GM12892 (cell line): ENCODE measurements at regions not wholly inside any gene's neighbourhood (a gene's known extent, or its start where the extent isn't known, plus 50 kb on each side); places are given as distances from the start of the nearest gene placed in this dataset.
"Not testable (repeated sequence)": the region's sequence is repeated elsewhere in the genome, so short reads cannot be mapped to it uniquely, and the experiment has no call there.

ENCODE experiments used
- DNase-seq: peaks from one replicate; pipeline ENCODE4 v3.0.0; 2011; ENCODE audit not compliant: insufficient read length
- FAIRE-seq: peaks from 2 replicates; lab custom pipeline; 2011; peaks lifted over from hg19 to GRCh38; lab: Jason Lieb, UNC
- POLR2A ChIP-seq: IDR thresholded peaks from 2 replicates; pipeline ENCODE4 v1.6.1; 2011; ENCODE audit warnings: low read depth, low read length, control low read depth
- POLR2AphosphoS5 ChIP-seq: IDR thresholded peaks from 2 replicates; pipeline ENCODE4 v1.6.1; 2011; ENCODE audit warnings: low read depth, low read length, control low read depth
- TAF1 ChIP-seq: IDR thresholded peaks from 2 replicates; pipeline ENCODE4 v1.6.1; 2011; ENCODE audit warnings: low read depth, mild to moderate bottlenecking, control low read depth, low read length, borderline replicate concordance

DNA sequence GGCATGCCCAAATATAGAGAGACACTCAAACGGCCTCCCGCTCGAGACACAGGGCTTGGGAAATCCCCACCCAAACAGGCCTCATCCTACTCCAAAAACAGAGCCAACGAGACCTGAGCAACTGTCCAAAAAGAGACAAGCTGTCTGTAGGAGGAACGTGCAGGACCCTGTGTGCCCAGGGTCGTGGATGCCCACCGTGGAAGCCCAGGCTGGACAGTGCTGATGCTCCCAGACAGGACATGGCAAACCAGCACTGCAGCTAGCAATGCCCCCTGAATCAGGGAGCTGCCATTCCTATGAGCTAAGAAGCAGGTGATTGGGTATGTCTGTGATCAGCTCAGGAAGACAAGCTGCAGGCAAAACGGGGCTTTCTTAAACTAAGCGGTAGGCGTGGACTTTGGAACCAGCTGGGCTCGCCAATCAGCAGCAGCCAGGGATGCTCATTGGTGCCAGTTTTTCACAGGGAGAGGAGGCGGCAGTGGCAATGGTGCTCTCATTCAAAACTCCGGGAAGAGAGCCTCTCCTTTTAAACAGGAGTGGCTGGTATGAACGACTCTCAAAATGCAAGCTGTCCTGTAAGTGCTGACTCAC is 113.1 kb upstream of the IRX2 start:
- TF ChIP-seq TAF1, result no peak
- TF ChIP-seq POLR2A, result no peak
- DNase-seq, result no peak
- FAIRE-seq, result no peak

GRCh38 chr5:2863675-2864433 is 112.4 kb upstream of the IRX2 start:
- DNase-seq, result no peak
- TF ChIP-seq POLR2A, result no peak
- TF ChIP-seq POLR2AphosphoS5, result no peak
- no peak for TF ChIP-seq TAF1
- no peak for FAIRE-seq

- DNase-seq (no peak), FAIRE-seq (no peak)
- TF ChIP-seq POLR2A, result no peak
- TF ChIP-seq TAF1, result no peak
- TF ChIP-seq POLR2AphosphoS5, result no peak
Measured at GRCh38 chr5:2863133-2863532, 111.7 kb upstream of the IRX2 start.

- FAIRE-seq, DNase-seq: not testable (repeated sequence)
Measured at GRCh38 chr5:2862176-2862575, 110.7 kb upstream of the IRX2 start.

DNA sequence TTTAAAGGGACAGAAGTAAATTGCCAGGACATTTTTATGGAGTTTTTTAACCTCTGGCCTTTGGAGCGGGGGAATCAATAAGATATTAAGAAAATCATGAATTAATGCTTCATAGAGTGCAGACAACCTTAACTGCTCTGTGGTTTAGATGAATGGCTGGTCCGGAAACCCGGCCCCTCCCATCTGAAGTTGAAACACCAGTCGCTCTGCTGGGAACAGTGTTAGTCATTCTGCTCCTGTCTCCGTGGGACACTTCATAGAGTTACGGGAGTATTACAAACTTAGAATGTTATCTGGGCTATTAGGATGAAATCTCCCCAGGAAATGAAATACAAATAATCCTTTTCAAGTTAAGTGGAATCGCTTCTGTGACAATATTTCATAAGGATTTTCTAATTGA is 110.1 kb upstream of the IRX2 start:
- no peak for TF ChIP-seq POLR2AphosphoS5
- no peak for TF ChIP-seq TAF1
- TF ChIP-seq POLR2A, result no peak
- no peak for DNase-seq
- no peak for FAIRE-seq

DNA sequence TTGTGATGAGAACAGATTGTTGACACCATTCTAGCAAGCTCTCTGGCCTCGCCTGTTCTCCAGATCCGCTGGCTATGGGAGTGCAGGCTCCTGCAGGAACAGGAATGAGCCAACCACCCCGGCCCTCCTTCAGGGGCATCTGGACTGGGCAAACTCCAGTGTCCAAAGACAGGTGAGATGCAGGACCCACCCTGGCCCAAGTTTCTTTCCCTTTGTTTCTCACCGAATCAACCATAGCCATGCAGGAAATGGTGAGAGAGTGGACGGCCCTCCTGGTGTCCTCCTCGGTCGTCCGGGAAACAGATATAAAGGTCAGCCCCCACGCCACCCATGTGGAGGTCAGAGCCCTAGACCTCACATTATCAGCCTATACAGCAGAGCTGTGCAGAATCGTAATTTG is 108.6 kb upstream of the IRX2 start:
- no peak for TF ChIP-seq TAF1
- TF ChIP-seq POLR2A, result no peak
- TF ChIP-seq POLR2AphosphoS5, result no peak
- FAIRE-seq, result no peak
- DNase-seq, result no peak

- no peak for DNase-seq
- no peak for FAIRE-seq
- TF ChIP-seq POLR2AphosphoS5 (no peak), POLR2A (no peak), TAF1 (no peak)
Measured at GRCh38 chr5:2857837-2858236, 106.4 kb upstream of the IRX2 start.

- DNase-seq (no peak), FAIRE-seq (no peak)
- TF ChIP-seq POLR2AphosphoS5 (no peak), POLR2A (no peak), TAF1 (no peak)
Measured at GRCh38 chr5:2856206-2856605, 104.7 kb upstream of the IRX2 start.

DNA sequence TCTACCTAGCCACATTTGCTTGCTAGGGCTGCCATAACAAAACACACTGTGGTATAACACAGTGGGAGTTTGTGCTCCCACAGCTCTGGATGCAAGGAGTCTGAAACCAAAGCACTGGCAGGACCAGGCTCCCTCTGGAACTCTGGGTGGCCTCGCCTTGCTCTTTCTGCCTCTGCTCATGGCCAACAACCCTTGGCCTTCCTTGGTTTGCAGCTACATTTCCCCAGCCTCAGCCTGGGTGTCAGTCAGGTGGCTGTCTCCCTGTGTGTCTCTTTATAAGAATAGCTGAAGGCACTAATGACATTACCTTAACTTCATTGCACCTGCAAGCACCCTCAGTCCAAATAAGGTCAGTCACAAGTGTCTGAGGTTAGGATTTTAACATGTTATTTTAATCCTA is 101.0 kb upstream of the IRX2 start:
- no peak for TF ChIP-seq POLR2A
- no peak for TF ChIP-seq TAF1
- no peak for TF ChIP-seq POLR2AphosphoS5
- DNase-seq, result no peak
- no peak for FAIRE-seq

DNA sequence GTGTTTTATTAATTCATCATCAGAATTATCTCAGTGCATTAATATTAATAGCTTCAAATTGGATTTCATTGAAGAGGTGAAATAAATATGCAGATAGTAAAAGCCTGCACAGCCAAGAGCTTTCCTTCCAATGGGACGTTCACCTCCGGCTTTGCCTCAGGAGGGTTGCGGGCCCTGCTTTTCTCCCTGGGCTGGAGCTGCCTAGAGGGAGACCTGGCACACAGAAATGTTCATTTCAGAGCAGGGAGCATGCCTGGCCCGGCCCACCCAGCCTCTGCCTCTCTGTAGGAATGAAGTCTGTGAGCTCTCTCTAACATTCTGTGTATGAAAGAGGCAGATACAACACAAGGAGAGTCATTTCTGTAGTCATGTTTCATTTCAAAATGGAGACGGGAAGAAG is 100.4 kb upstream of the IRX2 start:
- FAIRE-seq (no peak), DNase-seq (no peak)
- TF ChIP-seq POLR2AphosphoS5 (no peak), POLR2A (no peak), TAF1 (no peak)

DNA sequence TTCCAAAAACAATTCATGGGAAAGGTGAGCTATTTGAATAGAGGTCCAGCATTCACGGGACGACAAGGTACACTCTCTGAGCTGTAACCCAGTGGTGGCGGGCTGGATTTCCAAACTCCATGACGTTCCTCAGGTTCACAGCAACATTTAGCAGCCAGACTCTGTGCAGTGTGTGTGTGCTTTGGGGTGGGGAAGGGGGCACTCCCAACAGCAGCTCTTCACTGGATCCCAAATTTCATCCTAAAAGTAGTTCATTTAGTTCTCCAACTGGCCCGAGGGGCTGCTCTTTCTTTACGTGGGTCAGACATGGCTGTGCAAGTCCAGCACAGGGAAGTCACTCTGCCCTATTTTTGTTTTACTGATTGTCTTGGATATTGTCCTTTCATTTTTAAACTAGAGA is 98.0 kb upstream of the IRX2 start:
- TF ChIP-seq POLR2A, result no peak
- TF ChIP-seq POLR2AphosphoS5, result no peak
- no peak for TF ChIP-seq TAF1
- DNase-seq (no peak), FAIRE-seq (no peak)

- TF ChIP-seq POLR2AphosphoS5 (no peak), TAF1 (no peak)
- FAIRE-seq (no peak), DNase-seq (no peak)
Measured at GRCh38 chr5:2848619-2849018, 97.1 kb upstream of the IRX2 start.
